ENCODE measurements at regions not wholly inside any gene's neighbourhood (a gene's known extent, or its start where the extent isn't known, plus 50 kb on each side); places are given as distances from the start of the nearest gene placed in this dataset.
"Not testable (repeated sequence)": the region's sequence is repeated elsewhere in the genome, so short reads cannot be mapped to it uniquely, and the experiment has no call there.

- DNase-seq, result not testable (repeated sequence)
Observed at GRCh38 chr2:87199228-87199627, 177.6 kb upstream of the PLGLB1 start.

GRCh38 chr2:87204569-87205147, 183.0 kb upstream of the PLGLB1 start:
- DNase-seq, result not testable (repeated sequence)

- DNase-seq, result not testable (repeated sequence)
Observed at GRCh38 chr2:87212938-87213337, 191.3 kb upstream of the PLGLB1 start.

GRCh38 chr2:87217005-87217404, 195.4 kb upstream of the PLGLB1 start:
- not testable (repeated sequence) for DNase-seq

GRCh38 chr2:87217741-87218410, 196.2 kb upstream of the PLGLB1 start:
- DNase-seq, result not testable (repeated sequence)

GRCh38 chr2:87220651-87221050, 199.0 kb upstream of the PLGLB1 start:
- not testable (repeated sequence) for DNase-seq

- DNase-seq, result not testable (repeated sequence)
Observed at GRCh38 chr2:87222131-87222530, 200.5 kb upstream of the PLGLB1 start.

GRCh38 chr2:87223873-87224272, 202.2 kb upstream of the PLGLB1 start:
- DNase-seq, result not testable (repeated sequence)

GRCh38 chr2:87229091-87229689, 207.5 kb upstream of the PLGLB1 start:
- DNase-seq, result not testable (repeated sequence)

- not testable (repeated sequence) for DNase-seq
Observed at GRCh38 chr2:87229964-87230363, 208.3 kb upstream of the PLGLB1 start.

GRCh38 chr2:87235333-87235981, 213.8 kb upstream of the PLGLB1 start:
- DNase-seq, result not testable (repeated sequence)

GRCh38 chr2:87237570-87238336, 216.1 kb upstream of the PLGLB1 start:
- not testable (repeated sequence) for DNase-seq

- DNase-seq, result not testable (repeated sequence)
Observed at GRCh38 chr2:87239558-87240215, 218.0 kb upstream of the PLGLB1 start.

GRCh38 chr2:87246066-87246717, 224.5 kb upstream of the PLGLB1 start:
- not testable (repeated sequence) for DNase-seq

GRCh38 chr2:87252046-87252445, 230.4 kb upstream of the PLGLB1 start:
- not testable (repeated sequence) for DNase-seq

GRCh38 chr2:87254562-87254961, 232.9 kb upstream of the PLGLB1 start:
- not testable (repeated sequence) for DNase-seq

GRCh38 chr2:87255410-87255809, 233.8 kb upstream of the PLGLB1 start:
- not testable (repeated sequence) for DNase-seq

GRCh38 chr2:87258887-87259286, 237.2 kb upstream of the PLGLB1 start:
- not testable (repeated sequence) for DNase-seq

- not testable (repeated sequence) for DNase-seq
Observed at GRCh38 chr2:87262184-87262702, 240.6 kb upstream of the PLGLB1 start.

GRCh38 chr2:87263868-87264518, 242.3 kb upstream of the PLGLB1 start:
- not testable (repeated sequence) for DNase-seq

- DNase-seq, result not testable (repeated sequence)
Observed at GRCh38 chr2:87275192-87275591, 253.5 kb upstream of the PLGLB1 start.
